ENCODE measurements at regions not wholly inside any gene's neighbourhood (a gene's known extent, or its start where the extent isn't known, plus 50 kb on each side); places are given as distances from the start of the nearest gene placed in this dataset.
"Not testable (repeated sequence)": the region's sequence is repeated elsewhere in the genome, so short reads cannot be mapped to it uniquely, and the experiment has no call there.

- no peak for DNase-seq
Measured at GRCh38 chr3:178137206-178137605, 399.0 kb upstream of the KCNMB2 start.

GRCh38 chr3:178137831-178138230, 398.4 kb upstream of the KCNMB2 start:
- DNase-seq: no peak

GRCh38 chr3:178139116-178139515, 397.1 kb upstream of the KCNMB2 start:
- DNase-seq: no peak

- no peak for DNase-seq
Measured at GRCh38 chr3:178140531-178141304, 395.5 kb upstream of the KCNMB2 start.

- DNase-seq: not testable (repeated sequence)
Measured at GRCh38 chr3:178141305-178141684, 394.9 kb upstream of the KCNMB2 start.

- DNase-seq: no peak
Measured at GRCh38 chr3:178146406-178146831, 389.8 kb upstream of the KCNMB2 start.

- DNase-seq: no peak
Measured at GRCh38 chr3:178147001-178147400, 389.2 kb upstream of the KCNMB2 start.

- DNase-seq: no peak
Measured at GRCh38 chr3:178152031-178152806, 384.0 kb upstream of the KCNMB2 start.

GRCh38 chr3:178152988-178153387, 383.2 kb upstream of the KCNMB2 start:
- DNase-seq: no peak

- DNase-seq: no peak
Measured at GRCh38 chr3:178155521-178155920, 380.7 kb upstream of the KCNMB2 start.

- DNase-seq: no peak
Measured at GRCh38 chr3:178156301-178156700, 379.9 kb upstream of the KCNMB2 start.

GRCh38 chr3:178159691-178160220, 376.5 kb upstream of the KCNMB2 start:
- DNase-seq: no peak

- no peak for DNase-seq
Measured at GRCh38 chr3:178169421-178169820, 366.8 kb upstream of the KCNMB2 start.

- DNase-seq: no peak
Measured at GRCh38 chr3:178170698-178171535, 365.3 kb upstream of the KCNMB2 start.

GRCh38 chr3:178172121-178172520, 364.1 kb upstream of the KCNMB2 start:
- DNase-seq: no peak

GRCh38 chr3:178174201-178174915, 361.9 kb upstream of the KCNMB2 start:
- DNase-seq: no peak

- no peak for DNase-seq
Measured at GRCh38 chr3:178181088-178181487, 355.1 kb upstream of the KCNMB2 start.

- no peak for DNase-seq
Measured at GRCh38 chr3:178181784-178182183, 354.5 kb upstream of the KCNMB2 start.

GRCh38 chr3:178182337-178182779, 353.9 kb upstream of the KCNMB2 start:
- no peak for DNase-seq

GRCh38 chr3:178184833-178185232, 351.4 kb upstream of the KCNMB2 start:
- DNase-seq: no peak

- DNase-seq: no peak
Measured at GRCh38 chr3:178186666-178187065, 349.6 kb upstream of the KCNMB2 start.

GRCh38 chr3:178189854-178190253, 346.4 kb upstream of the KCNMB2 start:
- no peak for DNase-seq
